H1 (cell line): ENCODE measurements at regions not wholly inside any gene's neighbourhood (a gene's known extent, or its start where the extent isn't known, plus 50 kb on each side); places are given as distances from the start of the nearest gene placed in this dataset.

Experiments used
- CTCF ChIA-PET: fragments of 300-600 bp; sonication (Branson Sonifier 250); formaldehyde crosslinking; loops from one replicate; lab custom pipeline; 2021; ENCODE audit not compliant: partially characterized antibody; lab: Charles Lee
- POLR2A ChIA-PET: fragments of 300-600 bp; sonication (Branson Sonifier 250); formaldehyde crosslinking; loops from one replicate; lab custom pipeline; 2021; ENCODE audit warnings: inconsistent platforms; ENCODE audit not compliant: partially characterized antibody; lab: Charles Lee
- DNase-seq, 2 experiments: peaks; one replicate each; pipeline versions ENCODE4 v3.0.0 to v3.0.0-alpha.2; 2010 to 2022; ENCODE audit warnings: low spot score in 2 of 2, low read depth in 1 of 2, mixed read lengths in 1 of 2
- FAIRE-seq: peaks from 2 replicates; lab custom pipeline; 2011; peaks lifted over from hg19 to GRCh38; lab: Jason Lieb, UNC
- H2AFZ ChIP-seq: 2 replicates; pipeline ENCODE4 v1.8.1; 2012; ENCODE audit warnings: low read length, inconsistent platforms
- H2AK5ac ChIP-seq: 2 replicates; pipeline ENCODE4 v1.6.1; 2013; ENCODE audit warnings: low read depth, low read length
- H2BK120ac ChIP-seq: replicated peaks from 2 replicates; pipeline ENCODE3; 2013; ENCODE audit warnings: low read depth, low read length, inconsistent platforms
- H2BK12ac ChIP-seq: 2 replicates; pipeline ENCODE4 v1.6.1; 2013; ENCODE audit warnings: low read depth, low read length
- H2BK15ac ChIP-seq: 2 replicates; pipeline ENCODE4 v1.6.1; 2013; ENCODE audit warnings: low read length
- H2BK20ac ChIP-seq: 2 replicates; pipeline ENCODE4 v1.6.1; 2013; ENCODE audit warnings: low read length
- H2BK5ac ChIP-seq: 2 replicates; pipeline ENCODE4 v1.6.1; 2013; ENCODE audit warnings: low read depth, low read length
- H3K14ac ChIP-seq: 2 replicates; pipeline ENCODE4 v1.6.1; 2013; ENCODE audit warnings: inconsistent platforms; ENCODE audit not compliant: insufficient read length
- H3K18ac ChIP-seq: 2 replicates; pipeline ENCODE4 v1.6.1; 2013; ENCODE audit warnings: low read length; ENCODE audit errors: extremely low read depth
- H3K23ac ChIP-seq: 2 replicates; pipeline ENCODE4 v1.6.1; 2013; ENCODE audit warnings: inconsistent platforms; ENCODE audit not compliant: insufficient read length
- H3K23me2 ChIP-seq: 2 replicates; pipeline ENCODE4 v1.6.1; 2013; ENCODE audit warnings: low read depth, low read length
- H3K27ac ChIP-seq: 2 replicates; pipeline ENCODE4 v1.6.1; 2011; ENCODE audit warnings: low read depth, low read length, inconsistent platforms
- H3K27me3 ChIP-seq, 4 experiments: replicated peaks in 1 of 4; 1 replicate in 1 of 4; 2 replicates in 3 of 4; pipeline versions ENCODE4 v1.6.1 to v1.8.1; 2011 to 2013; ENCODE audit warnings: low read length in 3 of 4, mild to moderate bottlenecking in 3 of 4, inconsistent platforms in 2 of 4, mixed read lengths in 2 of 4, moderate library complexity in 1 of 4; ENCODE audit not compliant: control insufficient read depth in 3 of 4, insufficient read depth in 3 of 4; ENCODE audit errors: extremely low read depth in 1 of 4
- H3K36me3 ChIP-seq, 4 experiments: 2 replicates each; pipeline versions ENCODE4 v1.6.1 to v1.8.1; 2011 to 2013; ENCODE audit warnings: mild to moderate bottlenecking in 4 of 4, low read length in 3 of 4, moderate library complexity in 2 of 4, control low read depth in 1 of 4, inconsistent platforms in 1 of 4; ENCODE audit not compliant: insufficient read depth in 4 of 4, control insufficient read depth in 2 of 4
- H3K4ac ChIP-seq: replicated peaks from 2 replicates; pipeline ENCODE3; 2013; ENCODE audit warnings: low read length, low read depth, mixed read lengths, inconsistent platforms; ENCODE audit not compliant: insufficient read length
- H3K4me1 ChIP-seq, 4 experiments: replicated peaks in 1 of 4; 1 replicate in 1 of 4; 2 replicates in 3 of 4; pipeline versions ENCODE4 v1.6.1 to v1.8.1; 2011 to 2013; ENCODE audit warnings: low read length in 3 of 4, inconsistent platforms in 2 of 4, mixed read lengths in 1 of 4; ENCODE audit not compliant: insufficient read depth in 4 of 4, control insufficient read depth in 3 of 4
- H3K4me2 ChIP-seq, 2 experiments: 2 replicates each; pipeline versions ENCODE4 v1.6.1 to v1.8.1; 2011 to 2013; ENCODE audit warnings: low read depth in 2 of 2, low read length in 2 of 2, control low read depth in 1 of 2, inconsistent platforms in 1 of 2, mild to moderate bottlenecking in 1 of 2; ENCODE audit not compliant: insufficient read depth in 1 of 2
- H3K4me3 ChIP-seq, 4 experiments: fragments of 200-600, 300-600 bp in 1 of 4; sonication (generic), shearing (Covaris generic), sonication (Bioruptor Twin) in 1 of 4; 2 replicates each; pipeline versions ENCODE4 v1.5.1 to v1.8.1; 2011 to 2016; ENCODE audit warnings: low read length in 4 of 4, low read depth in 3 of 4, control low read depth in 2 of 4, inconsistent platforms in 2 of 4, mild to moderate bottlenecking in 2 of 4, mixed read lengths in 1 of 4, moderate library complexity in 1 of 4; ENCODE audit not compliant: insufficient read depth in 2 of 4; ENCODE audit errors: extremely low read depth in 1 of 4
- H3K56ac ChIP-seq: replicated peaks from 2 replicates; pipeline ENCODE3; 2013; ENCODE audit warnings: low read depth, mild to moderate bottlenecking, mixed read lengths, low read length, inconsistent platforms; ENCODE audit not compliant: insufficient read length
- H3K79me1 ChIP-seq: 2 replicates; pipeline ENCODE4 v1.6.1; 2013; ENCODE audit warnings: low read depth, low read length, control low read depth
- H3K79me2 ChIP-seq, 2 experiments: 2 replicates each; pipeline versions ENCODE4 v1.6.1 to v1.8.1; 2012 to 2013; ENCODE audit warnings: low read length in 2 of 2, mild to moderate bottlenecking in 2 of 2, inconsistent platforms in 1 of 2; ENCODE audit not compliant: insufficient read depth in 2 of 2, control insufficient read depth in 1 of 2
- H3K9ac ChIP-seq, 4 experiments: replicated peaks in 1 of 4; 1 replicate in 1 of 4; 2 replicates in 3 of 4; pipeline versions ENCODE4 v1.6.1 to v1.8.1; 2011 to 2013; ENCODE audit warnings: low read depth in 3 of 4, low read length in 3 of 4, control low read depth in 2 of 4, mild to moderate bottlenecking in 2 of 4, moderate library complexity in 2 of 4, inconsistent platforms in 1 of 4; ENCODE audit errors: extremely low read depth in 1 of 4
- H3K9me3 ChIP-seq, 2 experiments: 2 replicates each; pipeline versions ENCODE4 v1.6.1 to v1.8.1; 2012 to 2013; ENCODE audit warnings: mild to moderate bottlenecking in 2 of 2, moderate library complexity in 2 of 2, control low read depth in 1 of 2, inconsistent platforms in 1 of 2, low read depth in 1 of 2, low read length in 1 of 2, mixed read lengths in 1 of 2; ENCODE audit not compliant: insufficient read depth in 2 of 2
- H4K20me1 ChIP-seq, 2 experiments: replicated peaks in 1 of 2; 2 replicates each; pipeline versions ENCODE3 to v1.8.1; 2011 to 2013; ENCODE audit warnings: inconsistent platforms in 2 of 2, low read length in 2 of 2, mild to moderate bottlenecking in 1 of 2; ENCODE audit not compliant: insufficient read depth in 2 of 2, control insufficient read depth in 1 of 2
- H4K5ac ChIP-seq: 2 replicates; pipeline ENCODE4 v1.6.1; 2013; ENCODE audit warnings: low read length, low read depth, mixed read lengths, inconsistent platforms; ENCODE audit not compliant: insufficient read length
- H4K8ac ChIP-seq: 2 replicates; pipeline ENCODE4 v1.8.0; 2013; ENCODE audit warnings: mild to moderate bottlenecking, moderate library complexity, low read length, inconsistent platforms; ENCODE audit not compliant: insufficient read depth; ENCODE audit errors: extremely low read depth
- H4K91ac ChIP-seq: replicated peaks from 2 replicates; pipeline ENCODE3; 2013; ENCODE audit warnings: low read length, mixed read lengths, inconsistent platforms; ENCODE audit not compliant: insufficient read length
- GTF2F1 ChIP-seq: IDR thresholded peaks from 2 replicates; pipeline ENCODE4 v1.6.1; 2012; ENCODE audit warnings: low read depth, low read length, improper control_type of control experiment, borderline replicate concordance
- POLR2AphosphoS5 ChIP-seq: IDR thresholded peaks from 2 replicates; pipeline ENCODE4 v1.6.1; 2011; ENCODE audit warnings: low read depth, low read length
- RAD21 ChIP-seq, 2 experiments: IDR thresholded peaks in 1 of 2; conservative IDR thresholded peaks in 1 of 2; 2 replicates each; pipeline ENCODE4 v1.6.1; 2011; ENCODE audit warnings: low read depth in 2 of 2, low read length in 2 of 2, improper control_type of control experiment in 1 of 2, inconsistent platforms in 1 of 2, mild to moderate bottlenecking in 1 of 2, moderate library complexity in 1 of 2
- RFX5 ChIP-seq: IDR thresholded peaks from 2 replicates; pipeline ENCODE4 v1.6.1; 2011; ENCODE audit warnings: low read depth, low read length, improper control_type of control experiment, borderline replicate concordance
- TCF12 ChIP-seq: IDR thresholded peaks from 2 replicates; pipeline ENCODE4 v1.6.1; 2011; ENCODE audit warnings: low read depth, mild to moderate bottlenecking, low read length
- WGBS, 2 experiments: shearing (Covaris generic) in 1 of 2; methylation state at CpG; one replicate each; pipeline versions ENCODE4 v1.1.6 to v1.1.7; 2013 to 2015; ENCODE audit warnings: low lambda C conversion rate in 2 of 2, mixed read lengths in 2 of 2, inconsistent platforms in 1 of 2, low coverage in 1 of 2, missing lambda C conversion rate in 1 of 2; ENCODE audit not compliant: insufficient replicate concordance in 2 of 2, insufficient coverage in 1 of 2, insufficient read length in 1 of 2; ENCODE audit errors: extremely low coverage in 1 of 2, missing lambda C conversion rate in 1 of 2; 5-methylcytosine and 5-hydroxymethylcytosine counted together
- TF ChIP-seq, protein P1 (sequence below): IDR thresholded peaks from 2 replicates; pipeline ENCODE4 v1.6.1; 2012; ENCODE audit warnings: low read length, inconsistent platforms
- TF ChIP-seq, protein P2 (sequence below), 3 experiments: IDR thresholded peaks; 1 replicate in 2 of 3; 2 replicates in 1 of 3; pipeline versions ENCODE4 v1.5.1 to v1.6.1; 2011; ENCODE audit warnings: low read length in 3 of 3, mild to moderate bottlenecking in 3 of 3, inconsistent platforms in 2 of 3, low read depth in 1 of 3, moderate library complexity in 1 of 3; ENCODE audit not compliant: insufficient read depth in 1 of 3; ENCODE audit errors: control extremely low read depth in 1 of 3
- TF ChIP-seq, protein P3 (sequence below): IDR thresholded peaks from 2 replicates; pipeline ENCODE4 v1.6.1; 2011; ENCODE audit warnings: low read length, improper control_type of control experiment

DNA sequence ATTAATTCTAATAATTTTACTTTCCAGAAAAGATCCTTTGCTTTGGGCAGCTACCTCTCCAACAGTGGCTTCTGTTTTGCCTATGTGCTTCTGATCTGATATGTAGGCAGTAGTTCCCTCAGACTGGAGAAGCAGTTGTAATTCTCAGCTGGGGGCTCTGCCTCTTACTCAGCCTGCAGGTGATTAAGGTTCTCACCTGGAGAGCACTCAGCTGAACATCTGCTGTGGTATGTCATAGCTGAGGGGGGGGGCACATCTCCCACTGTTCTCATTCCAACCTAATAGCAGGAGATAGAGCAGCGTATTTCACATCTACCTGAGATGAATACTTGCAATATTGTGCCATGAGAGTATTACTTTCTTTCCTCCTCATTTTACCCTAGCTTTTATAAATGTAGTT, 511.9 kb upstream of the CDH8 start:
- H3K4me1 ChIP-seq, result peaks cover 0 to 5% (median 0%) of the 10 kb centered on the region in 4 experiments; a peak in 1 of 7 replicates
- TF ChIP-seq, protein P1, sequence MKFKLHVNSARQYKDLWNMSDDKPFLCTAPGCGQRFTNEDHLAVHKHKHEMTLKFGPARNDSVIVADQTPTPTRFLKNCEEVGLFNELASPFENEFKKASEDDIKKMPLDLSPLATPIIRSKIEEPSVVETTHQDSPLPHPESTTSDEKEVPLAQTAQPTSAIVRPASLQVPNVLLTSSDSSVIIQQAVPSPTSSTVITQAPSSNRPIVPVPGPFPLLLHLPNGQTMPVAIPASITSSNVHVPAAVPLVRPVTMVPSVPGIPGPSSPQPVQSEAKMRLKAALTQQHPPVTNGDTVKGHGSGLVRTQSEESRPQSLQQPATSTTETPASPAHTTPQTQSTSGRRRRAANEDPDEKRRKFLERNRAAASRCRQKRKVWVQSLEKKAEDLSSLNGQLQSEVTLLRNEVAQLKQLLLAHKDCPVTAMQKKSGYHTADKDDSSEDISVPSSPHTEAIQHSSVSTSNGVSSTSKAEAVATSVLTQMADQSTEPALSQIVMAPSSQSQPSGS, result no peak
- TF ChIP-seq GTF2F1 (no peak), TCF12 (0 out of 2 replicates have a peak, but pooled peaks have one; percentile 88), POLR2AphosphoS5 (no peak), RAD21 (IDR thresholded peaks at IDR 0.05 in 1 of 2, conservative IDR thresholded peaks at IDR 0.05 in 1 of 2; ENCODE audit: low read depth in 2 of 2, low read length in 2 of 2) (0 out of 4 replicates have a peak, but pooled peaks of 1 of the 2 experiments have one; percentile 6), RFX5 (no peak)
- TF ChIP-seq, protein P2, sequence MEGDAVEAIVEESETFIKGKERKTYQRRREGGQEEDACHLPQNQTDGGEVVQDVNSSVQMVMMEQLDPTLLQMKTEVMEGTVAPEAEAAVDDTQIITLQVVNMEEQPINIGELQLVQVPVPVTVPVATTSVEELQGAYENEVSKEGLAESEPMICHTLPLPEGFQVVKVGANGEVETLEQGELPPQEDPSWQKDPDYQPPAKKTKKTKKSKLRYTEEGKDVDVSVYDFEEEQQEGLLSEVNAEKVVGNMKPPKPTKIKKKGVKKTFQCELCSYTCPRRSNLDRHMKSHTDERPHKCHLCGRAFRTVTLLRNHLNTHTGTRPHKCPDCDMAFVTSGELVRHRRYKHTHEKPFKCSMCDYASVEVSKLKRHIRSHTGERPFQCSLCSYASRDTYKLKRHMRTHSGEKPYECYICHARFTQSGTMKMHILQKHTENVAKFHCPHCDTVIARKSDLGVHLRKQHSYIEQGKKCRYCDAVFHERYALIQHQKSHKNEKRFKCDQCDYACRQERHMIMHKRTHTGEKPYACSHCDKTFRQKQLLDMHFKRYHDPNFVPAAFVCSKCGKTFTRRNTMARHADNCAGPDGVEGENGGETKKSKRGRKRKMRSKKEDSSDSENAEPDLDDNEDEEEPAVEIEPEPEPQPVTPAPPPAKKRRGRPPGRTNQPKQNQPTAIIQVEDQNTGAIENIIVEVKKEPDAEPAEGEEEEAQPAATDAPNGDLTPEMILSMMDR (IDR thresholded peaks at IDR 0.05; ENCODE audit: control extremely low read depth in 1 of 3, insufficient read depth in 1 of 3, low read depth in 1 of 3, low read length in 3 of 3), result no peak
- TF ChIP-seq, protein P3, sequence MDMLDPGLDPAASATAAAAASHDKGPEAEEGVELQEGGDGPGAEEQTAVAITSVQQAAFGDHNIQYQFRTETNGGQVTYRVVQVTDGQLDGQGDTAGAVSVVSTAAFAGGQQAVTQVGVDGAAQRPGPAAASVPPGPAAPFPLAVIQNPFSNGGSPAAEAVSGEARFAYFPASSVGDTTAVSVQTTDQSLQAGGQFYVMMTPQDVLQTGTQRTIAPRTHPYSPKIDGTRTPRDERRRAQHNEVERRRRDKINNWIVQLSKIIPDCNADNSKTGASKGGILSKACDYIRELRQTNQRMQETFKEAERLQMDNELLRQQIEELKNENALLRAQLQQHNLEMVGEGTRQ, result no peak

More for the DNA sequence above, 511.9 kb upstream of the CDH8 start:
- Histone ChIP-seq H2BK15ac (no peak overlapping the region), H3K9me3 (no peaks in the 10 kb centered on the region), H3K56ac (no peak overlapping the region), H4K91ac (no peak overlapping the region), H2BK5ac (no peak overlapping the region), H2BK12ac (no peak overlapping the region), H3K79me2 (no peaks in the 10 kb centered on the region), H3K79me1 (no peaks in the 10 kb centered on the region), H2BK120ac (no peak overlapping the region), H4K5ac (no peak overlapping the region), H3K4me2 (no peak overlapping the region), H3K4me3 (no peak overlapping the region), H3K14ac (no peak overlapping the region), H3K4ac (no peak overlapping the region), H3K27me3 (no peaks in the 10 kb centered on the region), H3K18ac (no peak overlapping the region), H4K8ac (no peak overlapping the region), H3K23me2 (no peaks in the 10 kb centered on the region; the same call in 1 of the 2 replicates), H3K36me3 (no peaks in the 10 kb centered on the region), H3K23ac (no peak overlapping the region), H2AK5ac (no peak overlapping the region), H2AFZ (no peak overlapping the region), H3K9ac (no peak overlapping the region), H4K20me1 (no peaks in the 10 kb centered on the region), H3K27ac (no peak overlapping the region), H2BK20ac (no peak overlapping the region)
- 80% methylated on average over 1 of the region's 1 CpG; no CpG with 5 or more reads in 1 of the 2 experiments for WGBS, 2 experiments
- ChIA-PET CTCF (interaction anchor here (1.3 kb wide), 2 partner anchors 11 to 139 kb away, joined by 4 to 7 read pairs; no protein-coding TSS in a partner anchor), POLR2A (no interaction called here)
- DNase-seq (peak in 1 of 2 experiments; percentile 9), FAIRE-seq (no peak)
